GM10266 (cell line): ENCODE measurements at regions not wholly inside any gene's neighbourhood (a gene's known extent, or its start where the extent isn't known, plus 50 kb on each side); places are given as distances from the start of the nearest gene placed in this dataset.

Experiments used
- DNase-seq: peaks from one replicate; pipeline ENCODE4 v3.0.0; 2012; ENCODE audit errors: extremely low spot score
- TF ChIP-seq, protein P1 (sequence below): IDR thresholded peaks from 2 replicates; pipeline ENCODE4 v1.5.1; 2012; ENCODE audit warnings: mild to moderate bottlenecking, low read depth; ENCODE audit not compliant: control insufficient read depth, insufficient read depth; ENCODE audit errors: missing control alignments

DNA sequence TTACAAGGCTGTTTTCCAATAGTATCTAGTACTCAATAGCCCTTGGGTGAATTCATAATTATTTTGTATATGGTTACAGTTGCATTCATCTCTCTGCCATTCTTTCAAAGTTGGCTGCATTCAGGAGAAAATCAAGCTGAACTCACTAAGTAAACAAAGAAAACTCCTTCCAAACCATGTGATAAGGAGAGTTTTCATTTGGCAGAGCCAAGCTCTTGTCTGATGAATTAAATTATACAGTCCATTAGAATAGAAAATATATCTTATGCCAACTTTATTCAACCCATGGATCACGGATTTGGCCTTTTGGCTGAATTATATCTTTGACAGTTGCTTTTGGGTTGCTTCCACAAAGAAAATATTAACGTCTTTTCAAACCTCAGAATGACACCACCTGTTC, 272.3 kb upstream of the ROBO1 start:
- DNase-seq: no peak
- TF ChIP-seq, protein P1, sequence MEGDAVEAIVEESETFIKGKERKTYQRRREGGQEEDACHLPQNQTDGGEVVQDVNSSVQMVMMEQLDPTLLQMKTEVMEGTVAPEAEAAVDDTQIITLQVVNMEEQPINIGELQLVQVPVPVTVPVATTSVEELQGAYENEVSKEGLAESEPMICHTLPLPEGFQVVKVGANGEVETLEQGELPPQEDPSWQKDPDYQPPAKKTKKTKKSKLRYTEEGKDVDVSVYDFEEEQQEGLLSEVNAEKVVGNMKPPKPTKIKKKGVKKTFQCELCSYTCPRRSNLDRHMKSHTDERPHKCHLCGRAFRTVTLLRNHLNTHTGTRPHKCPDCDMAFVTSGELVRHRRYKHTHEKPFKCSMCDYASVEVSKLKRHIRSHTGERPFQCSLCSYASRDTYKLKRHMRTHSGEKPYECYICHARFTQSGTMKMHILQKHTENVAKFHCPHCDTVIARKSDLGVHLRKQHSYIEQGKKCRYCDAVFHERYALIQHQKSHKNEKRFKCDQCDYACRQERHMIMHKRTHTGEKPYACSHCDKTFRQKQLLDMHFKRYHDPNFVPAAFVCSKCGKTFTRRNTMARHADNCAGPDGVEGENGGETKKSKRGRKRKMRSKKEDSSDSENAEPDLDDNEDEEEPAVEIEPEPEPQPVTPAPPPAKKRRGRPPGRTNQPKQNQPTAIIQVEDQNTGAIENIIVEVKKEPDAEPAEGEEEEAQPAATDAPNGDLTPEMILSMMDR: no peak

- no peak for DNase-seq
- TF ChIP-seq, protein P1: no peak
These were observed 268.4 kb upstream of the ROBO1 start for GRCh38 chr3:80036176-80036575.

DNA sequence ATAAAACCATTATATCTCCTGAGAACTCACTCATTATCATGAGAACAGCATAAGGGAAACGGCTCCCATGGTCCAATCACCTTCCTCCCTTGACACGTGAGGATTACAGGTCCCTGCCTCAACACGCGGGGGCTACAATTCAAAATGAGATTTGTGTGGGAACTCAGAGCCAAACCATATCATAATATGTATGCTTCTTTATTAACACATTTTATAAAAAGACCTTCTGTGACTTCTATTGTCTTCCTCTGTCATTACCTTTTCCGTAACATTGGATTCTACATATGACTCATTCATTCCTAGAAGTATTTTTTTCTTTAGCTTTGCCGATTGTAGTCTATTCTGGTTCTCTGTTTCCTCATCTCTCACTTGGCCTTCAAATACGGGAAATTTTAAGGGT, 267.2 kb upstream of the ROBO1 start:
- DNase-seq: no peak
- TF ChIP-seq, protein P1: no peak

GRCh38 chr3:80023010-80023409, 255.2 kb upstream of the ROBO1 start:
- TF ChIP-seq, protein P1: no peak
- DNase-seq: no peak

GRCh38 chr3:80018375-80018774, 250.6 kb upstream of the ROBO1 start:
- TF ChIP-seq, protein P1: no peak

DNA sequence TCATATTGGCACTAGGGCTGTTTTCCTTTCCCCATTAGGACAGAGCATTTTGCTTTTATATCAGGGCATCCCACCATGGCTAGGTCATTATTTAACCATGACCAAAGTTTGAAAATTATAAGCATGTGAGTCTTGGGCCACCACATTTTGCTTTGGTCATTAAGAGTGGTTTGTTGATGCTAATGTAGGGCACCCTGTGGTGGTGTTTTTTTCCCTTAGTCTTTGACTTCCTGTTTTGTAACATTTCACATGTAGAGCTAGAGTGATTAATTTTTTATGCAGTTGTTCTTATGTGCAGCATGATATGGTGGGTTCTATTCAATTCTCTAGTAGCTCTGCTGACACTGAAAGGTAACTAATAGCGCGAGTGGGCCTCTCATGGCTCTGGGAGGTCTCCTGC, 249.6 kb upstream of the ROBO1 start:
- TF ChIP-seq, protein P1: no peak
- no peak for DNase-seq

More at GRCh38 chr3:80018375-80018774, 250.6 kb upstream of the ROBO1 start:
- DNase-seq: no peak

DNA sequence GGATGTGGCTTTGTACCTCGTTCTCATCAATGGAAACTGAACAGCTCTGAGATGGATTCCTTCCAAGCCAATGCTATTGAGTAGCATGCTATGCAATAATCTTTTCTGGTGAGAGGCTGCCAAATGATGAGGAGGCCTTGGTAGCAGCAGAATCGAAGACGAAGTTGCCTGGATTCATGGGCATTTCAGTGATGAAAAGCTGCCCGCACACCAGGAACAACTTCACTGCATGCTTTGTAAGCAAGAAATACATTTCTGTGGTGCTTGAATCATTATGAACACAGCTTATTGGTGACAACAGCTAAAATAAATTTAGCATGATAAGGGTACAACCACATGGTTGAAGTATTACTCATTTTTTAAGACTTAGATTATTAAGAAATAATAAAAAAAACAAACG, 246.8 kb upstream of the ROBO1 start:
- no peak for DNase-seq
- TF ChIP-seq, protein P1: no peak
